ENCODE measurements at regions not wholly inside any gene's neighbourhood (a gene's known extent, or its start where the extent isn't known, plus 50 kb on each side); places are given as distances from the start of the nearest gene placed in this dataset.

DNA sequence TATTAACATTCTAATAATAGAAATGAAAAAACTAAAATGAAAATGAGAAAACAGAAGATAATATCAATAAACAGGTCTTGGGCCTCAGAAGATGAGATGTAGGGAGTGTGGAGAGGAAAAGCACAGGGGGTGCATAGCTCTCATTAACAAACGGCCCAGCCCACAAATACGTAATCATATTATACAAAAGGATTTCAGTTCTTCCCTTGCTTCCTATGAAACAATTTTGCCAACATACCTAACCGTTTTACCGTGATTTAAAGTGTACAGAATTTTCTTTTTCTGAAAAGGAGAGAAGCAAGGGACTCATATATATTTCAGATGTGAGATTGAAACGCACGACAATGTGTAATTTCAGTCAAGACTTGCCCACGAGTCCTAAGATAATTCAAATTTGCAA is 136.0 kb downstream of the HFE start:
- Histone ChIP-seq H3K4me1 (ENCODE audit: control insufficient read depth in 4 of 4, insufficient read depth in 4 of 4, low read length in 3 of 4) (peaks cover 0 to 16% (median 3%) of the 10 kb centered on the region in 4 donors), H3K36me3 (ENCODE audit: control insufficient read depth in 4 of 4, insufficient read depth in 3 of 4, low read depth in 1 of 4, low read length in 3 of 4) (no peaks in the 10 kb centered on the region), H3K4me3 (ENCODE audit: low read depth in 1 of 3, low read length in 3 of 3) (peak overlapping the region; percentile 44 to 87 (median 83)), H3K9ac (ENCODE audit: low read depth in 1 of 2, low read length in 2 of 2) (peak overlapping the region; percentile 31 to 88), H3K27ac (ENCODE audit: low read depth in 1 of 2, low read length in 2 of 2) (peak overlapping the region; percentile 90 to 93), H3K9me3 (ENCODE audit: control insufficient read depth in 4 of 4, low read length in 3 of 4) (peaks cover 0 to 7% (median 4%) of the 10 kb centered on the region in 4 donors), H3K27me3 (ENCODE audit: control insufficient read depth in 4 of 4, insufficient read depth in 4 of 4, low read length in 3 of 4) (no peaks in the 10 kb centered on the region)
- 6% methylated on average over 7 of the region's 7 CpGs for WGBS
- no peak for DNase-seq (ENCODE audit: low spot score)
- TF ChIP-seq MAX (IDR thresholded peaks at IDR 0.05) (no peak), REST (IDR thresholded peaks at IDR 0.05) (no peak), EGR1 (IDR thresholded peaks at IDR 0.05; ENCODE audit: low read depth in 2 of 2) (no peak), ATF3 (IDR thresholded peaks at IDR 0.05) (no peak), FOXA1 (IDR thresholded peaks at IDR 0.05) (no peak), TAF1 (conservative IDR thresholded peaks at IDR 0.05) (no peak), CTCF (IDR thresholded peaks at IDR 0.05; ENCODE audit: low read depth, low read length, missing input control) (no peak), HNF4G (IDR thresholded peaks at IDR 0.05) (no peak), FOXA2 (IDR thresholded peaks at IDR 0.05) (no peak), JUND (IDR thresholded peaks at IDR 0.05) (no peak)

- H3K9me3 ChIP-seq (ENCODE audit: control insufficient read depth in 4 of 4, low read length in 3 of 4), result peaks cover 0 to 7% (median 4%) of the 10 kb centered on the region in 4 donors
- peak overlapping the region; percentile 90 to 93 for H3K27ac ChIP-seq (ENCODE audit: low read depth in 1 of 2, low read length in 2 of 2)
- peaks cover 0 to 16% (median 3%) of the 10 kb centered on the region in 4 donors for H3K4me1 ChIP-seq (ENCODE audit: control insufficient read depth in 4 of 4, insufficient read depth in 4 of 4, low read length in 3 of 4)
- DNase-seq (ENCODE audit: low spot score), result peak; percentile 68
- no peaks in the 10 kb centered on the region for H3K36me3 ChIP-seq (ENCODE audit: control insufficient read depth in 4 of 4, insufficient read depth in 3 of 4, low read depth in 1 of 4, low read length in 3 of 4)
- WGBS, result under 1% methylated on average over 26 of the region's 26 CpGs
- peak overlapping the region; percentile 44 to 87 (median 83) for H3K4me3 ChIP-seq (ENCODE audit: low read depth in 1 of 3, low read length in 3 of 3)
- H3K9ac ChIP-seq (ENCODE audit: low read depth in 1 of 2, low read length in 2 of 2), result peak overlapping the region; percentile 31 to 88
- H3K27me3 ChIP-seq (ENCODE audit: control insufficient read depth in 4 of 4, insufficient read depth in 4 of 4, low read length in 3 of 4), result no peaks in the 10 kb centered on the region
- TF ChIP-seq REST (IDR thresholded peaks at IDR 0.05), result peak; percentile 71
- no peak for TF ChIP-seq NR2F2 (IDR thresholded peaks at IDR 0.05)
- TF ChIP-seq YY1 (IDR thresholded peaks at IDR 0.05), result peak; percentile 99
- no peak for TF ChIP-seq CTCF (IDR thresholded peaks at IDR 0.05; ENCODE audit: low read depth, low read length, missing input control)
- peak in 1 of 2 donors; percentile 37 for TF ChIP-seq RXRA (IDR thresholded peaks at IDR 0.05)
- peak in 1 of 2 donors; percentile 27 for TF ChIP-seq HNF4A (conservative IDR thresholded peaks at IDR 0.05)
- TF ChIP-seq JUND (IDR thresholded peaks at IDR 0.05), result peak; percentile 26 to 40
- TF ChIP-seq ZBTB33 (IDR thresholded peaks at IDR 0.05), result peak; percentile 48
- no peak for TF ChIP-seq RAD21 (IDR thresholded peaks at IDR 0.05)
- no peak for TF ChIP-seq FOXA2 (IDR thresholded peaks at IDR 0.05)
- TF ChIP-seq TAF1 (conservative IDR thresholded peaks at IDR 0.05), result peak; percentile 90
Measured at GRCh38 chr6:26223650-26224546, 136.7 kb downstream of the HFE start.

Measured in liver (tissue), 8 donors.